Liver (tissue), 2 donors: ENCODE measurements at regions not wholly inside any gene's neighbourhood (a gene's known extent, or its start where the extent isn't known, plus 50 kb on each side); places are given as distances from the start of the nearest gene placed in this dataset.

Source experiments
- HNF4A ChIP-seq, 2 donors: conservative IDR thresholded peaks; 2 replicates each; pipeline ENCODE4 v1.6.1; 2016; ENCODE audit warnings: antibody characterized with exemption in 2 of 2, mild to moderate bottlenecking in 2 of 2
- ZBTB33 ChIP-seq: IDR thresholded peaks from 2 replicates; pipeline ENCODE4 v1.6.1; 2016; ENCODE audit warnings: antibody characterized with exemption
- donor health status: healthy.

GRCh38 chr11:134669796-134670195 lies 257.8 kb upstream of the B3GAT1 start:
- TF ChIP-seq HNF4A (conservative IDR thresholded peaks at IDR 0.05) (no peak), ZBTB33 (no peak)
